ENCODE measurements at regions not wholly inside any gene's neighbourhood (a gene's known extent, or its start where the extent isn't known, plus 50 kb on each side); places are given as distances from the start of the nearest gene placed in this dataset.
A peak's percentile ranks its signal among the peaks of the same experiment; 100 is the strongest.

DNA sequence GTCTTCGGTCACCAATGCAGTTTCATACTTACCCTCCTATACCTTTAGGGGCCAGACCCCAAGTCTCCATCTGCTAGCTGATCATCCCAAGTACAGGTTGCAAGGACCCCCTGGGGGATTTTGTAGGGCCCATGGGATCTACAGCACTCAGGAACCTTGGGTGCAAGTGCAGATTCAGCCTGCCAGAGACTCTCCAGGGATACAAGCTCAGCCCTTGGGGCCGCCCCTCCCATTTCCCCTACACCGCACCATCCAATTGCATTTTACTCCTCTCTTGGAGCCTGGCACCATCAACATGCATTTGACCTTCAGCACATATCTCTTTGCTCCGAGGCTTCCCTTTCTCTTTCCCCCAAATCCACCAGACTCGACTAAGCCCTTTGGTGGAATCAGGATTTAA lies 154.7 kb upstream of the ZNF536 start:
- DNase-seq (ENCODE audit: low spot score): no peak

DNA sequence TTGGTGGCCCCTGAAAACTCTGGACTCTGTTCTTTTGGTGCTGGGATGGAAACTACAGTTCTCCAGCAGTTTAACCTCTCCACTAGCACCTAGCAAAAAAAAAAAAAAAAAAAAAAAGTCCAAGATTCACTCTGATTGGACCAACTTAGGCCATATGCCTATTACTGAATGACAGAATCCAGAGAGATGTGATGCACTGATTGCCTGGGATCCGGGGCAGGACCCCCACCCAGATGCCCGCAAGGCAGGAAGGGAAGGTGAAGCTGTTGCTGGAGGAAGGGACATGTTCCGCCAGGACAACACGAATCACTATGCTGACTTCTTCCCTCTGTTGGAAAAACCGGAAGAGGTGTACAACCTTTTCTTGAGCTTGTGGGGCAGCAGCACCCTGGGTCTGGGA lies 152.5 kb upstream of the ZNF536 start:
- no peak for DNase-seq (ENCODE audit: low spot score)

- no peak for DNase-seq (ENCODE audit: low spot score)
These were observed 151.0 kb upstream of the ZNF536 start for GRCh38 chr19:30221176-30221575.

DNA sequence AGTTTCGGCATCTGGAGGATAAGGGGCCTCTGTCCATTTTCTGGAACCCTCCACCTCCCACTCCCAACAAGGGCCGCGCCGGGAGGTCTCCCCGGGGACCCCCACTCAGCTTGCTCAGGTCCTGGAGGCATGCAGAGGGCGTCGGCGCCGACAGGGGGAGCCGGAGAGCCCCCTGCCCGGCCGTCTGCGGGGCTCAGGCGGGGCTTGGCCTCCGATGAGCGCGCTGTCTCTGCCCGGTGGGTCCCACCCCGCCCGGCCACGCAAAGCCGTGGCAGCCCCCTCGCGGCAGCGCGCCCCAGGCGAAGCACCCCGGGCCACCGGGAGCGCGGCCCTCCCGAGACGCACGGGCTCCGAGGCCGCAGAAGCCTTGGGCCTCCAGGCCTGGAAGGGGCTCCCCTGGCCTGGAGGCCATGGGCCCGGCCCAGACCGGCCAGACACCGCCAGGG lies 149.7 kb upstream of the ZNF536 start:
- no peak for DNase-seq (ENCODE audit: low spot score)

DNA sequence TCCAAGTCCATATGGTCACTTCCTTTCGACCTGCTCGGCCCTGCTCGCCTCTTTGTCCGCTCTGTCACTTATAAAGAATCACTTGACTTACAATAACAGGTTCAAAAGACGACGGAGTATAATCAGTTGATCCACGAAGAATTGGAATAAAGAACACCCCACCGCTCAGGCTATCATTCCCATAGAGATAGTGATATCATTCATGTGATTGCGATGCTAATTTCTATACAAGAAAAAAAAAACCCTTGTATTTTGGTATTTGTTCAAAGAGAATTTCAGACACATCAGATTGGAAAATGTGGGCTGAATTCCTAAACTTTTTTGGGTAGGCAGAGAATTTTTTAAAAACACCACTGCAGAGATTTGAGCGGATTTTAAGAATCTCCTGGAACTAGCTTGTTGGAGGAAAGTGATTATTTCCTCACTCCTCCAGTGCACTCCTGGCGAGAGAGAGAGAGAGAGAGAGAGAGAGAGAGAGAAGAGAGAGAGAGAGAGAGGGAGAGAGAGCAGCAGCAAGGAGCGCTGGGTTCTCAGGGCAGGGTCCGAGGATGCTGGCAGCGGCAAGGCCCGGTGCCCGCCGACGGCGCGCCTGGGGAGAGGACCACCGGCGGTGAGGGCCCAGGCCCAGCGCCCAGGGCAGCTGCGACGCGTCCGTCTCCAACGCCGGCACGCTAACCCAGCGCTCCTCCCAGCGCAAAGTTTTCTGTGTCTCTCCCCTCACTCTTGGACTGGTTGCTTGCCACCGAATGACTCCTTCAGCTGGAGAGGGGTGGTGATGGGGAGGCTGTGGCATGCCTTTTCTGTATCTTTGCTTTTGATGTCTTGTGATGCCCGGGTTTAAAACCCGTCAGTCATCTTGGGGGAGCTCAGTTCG lies 149.0 kb upstream of the ZNF536 start:
- no peak for DNase-seq (ENCODE audit: low spot score)

DNA sequence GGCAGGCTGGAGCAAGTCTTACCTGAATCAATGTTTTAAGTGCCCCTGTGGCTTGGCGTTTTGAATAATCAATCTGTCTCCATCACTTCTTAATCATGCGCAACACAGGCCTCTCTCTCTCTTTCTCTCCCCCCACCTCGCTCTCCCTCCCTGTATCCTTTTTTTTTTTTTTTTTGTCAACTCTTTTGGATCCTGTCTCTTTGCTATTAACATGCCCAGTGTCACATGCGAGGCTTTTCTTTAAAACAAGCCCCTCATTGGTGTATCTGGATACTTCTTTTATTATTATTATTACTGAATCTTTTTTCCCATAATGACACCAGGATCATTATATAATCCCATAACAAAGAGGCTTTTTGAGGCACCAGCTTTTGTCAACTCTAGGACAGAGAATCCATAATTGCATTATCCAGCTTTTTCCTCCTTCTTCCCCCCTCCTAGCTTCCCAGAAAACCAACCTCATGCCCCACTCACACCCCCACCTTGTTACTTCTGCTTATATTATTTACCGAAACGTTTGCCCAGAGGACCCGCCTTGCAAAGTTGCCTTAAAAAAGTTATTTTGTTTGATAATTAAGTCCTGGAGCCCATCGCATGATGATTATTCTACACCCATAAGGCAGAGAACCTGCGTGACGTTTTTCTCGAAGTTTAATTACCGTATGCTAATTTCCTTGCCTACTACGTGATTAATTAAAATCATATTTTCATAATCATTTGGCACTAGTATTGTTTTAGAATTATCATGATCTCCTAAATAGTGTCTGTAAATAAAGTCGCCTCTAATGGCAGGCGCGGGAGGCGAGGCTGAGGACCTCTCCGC lies 148.1 kb upstream of the ZNF536 start:
- no peak for DNase-seq (ENCODE audit: low spot score)

- peak; percentile 55 for DNase-seq (ENCODE audit: low spot score)
These were observed 147.2 kb upstream of the ZNF536 start for GRCh38 chr19:30224689-30225606.

DNA sequence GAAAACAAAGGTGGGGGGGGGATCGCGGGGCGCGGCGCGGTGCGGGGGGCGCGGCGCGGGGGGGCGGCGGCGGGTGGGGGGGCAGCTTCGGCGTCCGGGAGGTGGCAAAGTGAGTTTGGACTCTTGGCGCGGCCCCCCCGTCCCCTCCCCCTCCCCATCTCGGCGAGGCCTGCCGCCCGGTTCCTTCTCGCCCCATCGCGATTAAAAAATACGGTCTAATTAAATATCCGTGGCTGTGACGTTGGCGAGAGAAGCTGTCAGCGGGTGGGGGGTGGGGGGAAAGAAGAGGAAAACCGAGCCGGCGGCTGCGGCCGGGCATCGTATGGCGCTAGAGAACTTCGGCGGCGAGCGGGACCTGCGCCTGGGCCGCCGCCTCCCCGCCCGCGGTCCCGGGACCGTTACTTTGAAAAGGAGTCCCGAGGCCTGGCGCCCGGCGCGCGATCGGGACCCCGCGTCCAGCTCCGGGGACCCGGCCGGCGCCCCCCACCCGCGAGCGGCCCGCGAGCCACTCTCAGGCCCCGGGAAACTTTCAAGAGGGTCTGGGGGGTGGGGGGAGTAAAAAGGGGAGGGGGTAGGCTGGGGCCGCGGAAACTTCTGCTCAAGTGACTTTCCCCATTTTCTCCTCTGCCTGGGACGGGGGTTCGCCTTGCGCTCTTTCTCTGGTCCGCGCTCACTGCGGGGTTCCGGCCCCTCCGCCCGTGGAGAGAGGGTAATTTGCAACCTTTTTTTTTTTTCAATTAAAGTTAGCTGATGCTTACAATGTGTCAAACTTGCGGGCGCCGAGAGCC lies 146.3 kb upstream of the ZNF536 start:
- DNase-seq (ENCODE audit: low spot score): no peak

GRCh38 chr19:30226464-30227011 lies 145.6 kb upstream of the ZNF536 start:
- peak; percentile 64 for DNase-seq (ENCODE audit: low spot score)

DNA sequence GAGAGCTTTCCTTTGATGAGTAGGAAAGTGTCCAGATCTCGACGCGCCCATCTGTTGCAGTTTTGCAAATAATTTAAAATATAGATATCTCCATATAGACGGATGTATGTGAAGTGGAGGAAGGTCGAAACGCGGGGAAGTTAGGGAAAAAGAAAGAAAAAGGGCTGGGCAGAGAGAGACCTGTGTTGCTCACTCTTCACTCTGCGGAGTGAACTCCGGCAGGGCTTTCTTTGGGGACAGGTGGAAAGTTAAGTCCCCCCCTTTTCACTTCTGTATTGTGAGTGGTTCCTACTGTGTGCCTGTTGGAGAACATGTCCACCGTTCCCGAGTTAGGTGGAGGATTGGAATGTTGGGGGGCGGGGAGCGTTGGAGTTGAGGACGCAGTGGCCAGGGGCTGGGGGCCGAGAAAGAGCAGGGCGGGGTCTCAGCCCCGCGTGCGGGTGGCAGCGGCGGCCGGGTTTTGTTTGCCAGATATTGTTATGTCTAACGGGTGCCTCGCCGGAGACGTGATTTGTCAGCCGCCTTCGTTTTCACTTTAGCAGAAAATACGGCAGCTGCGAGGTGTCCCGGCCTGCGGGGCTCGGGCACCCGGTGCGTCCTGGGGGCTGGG lies 145.1 kb upstream of the ZNF536 start:
- no peak for DNase-seq (ENCODE audit: low spot score)

- peak; percentile 84 for DNase-seq (ENCODE audit: low spot score)
These were observed 144.5 kb upstream of the ZNF536 start for GRCh38 chr19:30227661-30228112.

DNA sequence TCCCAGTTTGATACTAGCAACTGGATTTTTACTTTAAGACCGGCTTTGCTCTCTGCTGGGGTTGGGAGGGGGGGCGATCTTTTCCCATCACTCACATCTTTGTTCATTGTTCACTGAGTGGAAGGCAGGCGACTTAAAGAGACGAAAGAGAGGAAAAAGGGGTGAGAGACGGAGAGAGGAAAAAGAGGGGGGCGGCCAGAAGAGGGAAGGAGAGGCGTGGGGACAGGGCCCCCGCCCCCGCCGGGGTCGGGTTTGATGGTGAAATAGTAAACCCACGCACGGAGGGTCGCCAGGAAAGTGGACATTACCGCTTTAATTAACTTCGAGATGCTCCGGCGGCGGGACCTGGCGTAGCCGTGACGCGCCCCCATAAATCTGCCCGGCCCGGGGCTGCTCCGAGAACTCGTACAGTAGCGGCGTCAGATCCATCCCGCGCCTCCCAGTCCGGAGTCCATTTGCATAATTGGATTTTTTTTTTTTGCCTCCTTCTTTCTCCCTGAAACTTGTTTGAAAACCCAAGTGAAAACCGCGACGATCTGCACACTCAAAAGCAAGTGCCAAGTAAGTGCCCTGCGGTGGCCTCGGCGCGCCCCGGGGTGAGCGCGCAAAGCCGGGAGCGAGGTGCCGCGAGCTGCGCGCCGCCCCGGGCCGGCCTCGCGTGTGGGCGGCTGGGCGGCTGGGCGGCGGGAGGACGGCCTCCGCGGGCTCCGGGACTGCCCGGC lies 143.9 kb upstream of the ZNF536 start:
- peak; percentile 58 for DNase-seq (ENCODE audit: low spot score)

DNA sequence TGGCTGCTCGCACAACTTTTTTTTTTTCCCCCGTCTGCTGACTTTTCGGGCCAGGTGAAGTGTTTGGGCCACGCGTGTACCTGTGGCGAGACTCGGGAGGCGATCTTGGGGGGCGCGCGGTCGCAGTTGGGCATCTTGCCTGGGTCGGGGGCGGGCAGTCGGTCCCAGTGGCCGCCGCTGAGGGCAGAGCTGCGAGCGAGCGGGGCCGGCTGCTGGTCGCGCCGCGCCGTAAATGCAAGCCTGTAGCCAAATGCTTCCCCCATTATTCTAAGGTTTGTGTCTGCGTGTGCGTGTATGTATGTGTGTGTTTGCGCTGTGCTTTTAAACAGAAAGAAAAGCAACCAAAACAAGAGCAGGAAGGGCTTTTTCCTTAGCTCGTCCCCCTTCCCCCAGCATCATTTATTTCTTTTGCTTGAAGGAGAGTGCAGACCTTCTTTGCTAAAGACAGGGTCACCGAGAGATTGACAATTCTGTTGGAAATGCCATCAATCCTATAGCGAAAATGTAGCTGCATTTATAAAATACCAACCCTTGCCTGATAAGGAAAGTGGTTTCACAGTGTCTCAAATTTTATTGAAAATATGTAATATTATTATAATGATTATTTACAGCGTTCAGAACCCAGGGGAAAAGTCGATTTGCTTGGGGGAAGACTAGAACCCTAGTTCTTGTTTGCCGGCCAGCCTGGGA lies 143.2 kb upstream of the ZNF536 start:
- DNase-seq (ENCODE audit: low spot score): no peak

- DNase-seq (ENCODE audit: low spot score): no peak
These were observed 142.5 kb upstream of the ZNF536 start for GRCh38 chr19:30229525-30230174.

DNA sequence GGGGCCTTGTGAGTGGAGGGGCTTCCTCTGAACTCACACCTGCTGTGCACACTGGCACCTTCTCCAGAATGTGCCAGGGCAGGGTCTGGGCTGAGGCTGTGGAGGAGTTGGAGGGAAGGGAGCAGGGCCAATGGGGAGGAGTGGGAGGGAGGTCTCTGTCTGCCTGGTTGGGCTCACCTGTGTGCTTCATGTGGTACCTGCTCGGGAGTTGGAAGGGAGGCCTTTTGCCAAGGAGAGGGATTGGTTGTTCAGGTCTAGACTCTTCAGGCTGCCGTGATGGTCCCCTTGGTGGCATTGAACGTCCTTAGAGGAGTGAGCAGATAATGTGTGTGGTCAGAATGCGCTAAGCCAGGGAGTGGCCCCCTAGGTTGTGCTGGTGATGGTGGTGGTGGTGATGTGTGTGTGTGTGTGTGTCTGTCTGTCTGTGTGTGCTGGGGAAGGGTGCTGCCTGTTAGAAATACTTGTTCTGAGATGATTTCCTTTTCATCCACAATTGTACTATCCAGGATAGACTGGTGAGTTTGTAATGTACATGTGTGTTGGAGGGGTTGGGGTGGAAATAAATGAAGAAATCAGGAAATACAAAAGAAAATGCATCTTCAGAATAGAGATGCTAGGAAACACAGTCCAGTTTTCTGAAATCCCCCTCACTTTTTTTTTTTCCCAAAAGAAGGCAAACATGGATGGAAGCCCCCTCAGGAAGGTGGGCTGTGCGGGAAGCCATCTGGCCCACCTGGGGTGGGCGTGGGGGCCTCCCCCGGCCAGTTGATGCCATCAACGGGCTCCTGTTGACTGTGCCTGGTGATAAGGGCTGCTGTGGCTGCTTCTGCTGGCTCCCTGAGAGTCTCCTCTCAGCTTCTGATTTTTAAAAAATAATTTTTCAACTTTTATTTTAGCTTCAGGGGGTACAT lies 140.5 kb upstream of the ZNF536 start:
- DNase-seq (ENCODE audit: low spot score): no peak

GRCh38 chr19:30233375-30233774 lies 138.8 kb upstream of the ZNF536 start:
- DNase-seq (ENCODE audit: low spot score): no peak

- peak; percentile 60 for DNase-seq (ENCODE audit: low spot score)
These were observed 136.2 kb upstream of the ZNF536 start for GRCh38 chr19:30235946-30236345.
